GM18505 (cell line): ENCODE measurements at regions not wholly inside any gene's neighbourhood (a gene's known extent, or its start where the extent isn't known, plus 50 kb on each side); places are given as distances from the start of the nearest gene placed in this dataset.
A peak's percentile ranks its signal among the peaks of the same experiment; 100 is the strongest.
"Not testable (repeated sequence)": the region's sequence is repeated elsewhere in the genome, so short reads cannot be mapped to it uniquely, and the experiment has no call there.

Source experiments
- ATAC-seq: cut with Tn5 transposase; IDR thresholded peaks from one replicate; pipeline ENCODE4 v1.9.1; 2021; ENCODE audit not compliant: unreplicated experiment
- POLR2A ChIP-seq: IDR thresholded peaks from 4 replicates; pipeline ENCODE4 v1.6.1; 2011; ENCODE audit warnings: borderline replicate concordance; ENCODE audit not compliant: insufficient read depth, insufficient read length; ENCODE audit errors: extremely low read depth

GRCh38 chr2:184053326-184053725 lies 545.0 kb upstream of the ZNF804A start:
- ATAC-seq, result no peak
- no peak for TF ChIP-seq POLR2A

- not testable (repeated sequence) for ATAC-seq
These were observed 543.9 kb upstream of the ZNF804A start for GRCh38 chr2:184054419-184054818.

- TF ChIP-seq POLR2A, result no peak
- no peak for ATAC-seq
These were observed 540.4 kb upstream of the ZNF804A start for GRCh38 chr2:184057910-184058309.

- ATAC-seq, result not testable (repeated sequence)
These were observed 538.1 kb upstream of the ZNF804A start for GRCh38 chr2:184060268-184060667.

GRCh38 chr2:184067502-184067901 lies 530.8 kb upstream of the ZNF804A start:
- no peak for TF ChIP-seq POLR2A
- no peak for ATAC-seq

GRCh38 chr2:184072470-184072869 lies 525.9 kb upstream of the ZNF804A start:
- TF ChIP-seq POLR2A, result no peak
- ATAC-seq, result no peak

GRCh38 chr2:184078496-184078895 lies 519.8 kb upstream of the ZNF804A start:
- ATAC-seq, result no peak
- no peak for TF ChIP-seq POLR2A

- ATAC-seq, result no peak
- TF ChIP-seq POLR2A, result no peak
These were observed 506.9 kb upstream of the ZNF804A start for GRCh38 chr2:184091456-184091855.

- ATAC-seq, result peak; percentile 65
- no peak for TF ChIP-seq POLR2A
These were observed 484.5 kb upstream of the ZNF804A start for GRCh38 chr2:184113696-184114403.

GRCh38 chr2:184114439-184114838 lies 483.9 kb upstream of the ZNF804A start:
- ATAC-seq, result no peak
- TF ChIP-seq POLR2A, result no peak

GRCh38 chr2:184119989-184120800 lies 478.1 kb upstream of the ZNF804A start:
- ATAC-seq, result no peak
- TF ChIP-seq POLR2A, result no peak

- no peak for ATAC-seq
- no peak for TF ChIP-seq POLR2A
These were observed 472.5 kb upstream of the ZNF804A start for GRCh38 chr2:184125867-184126266.

- no peak for TF ChIP-seq POLR2A
- no peak for ATAC-seq
These were observed 469.3 kb upstream of the ZNF804A start for GRCh38 chr2:184129073-184129472.

- TF ChIP-seq POLR2A, result no peak
- no peak for ATAC-seq
These were observed 460.4 kb upstream of the ZNF804A start for GRCh38 chr2:184137955-184138354.
